Coronary artery (tissue), 2 donors: ENCODE measurements at regions not wholly inside any gene's neighbourhood (a gene's known extent, or its start where the extent isn't known, plus 50 kb on each side); places are given as distances from the start of the nearest gene placed in this dataset.

ENCODE experiments used
- DNase-seq: peaks from one replicate; pipeline ENCODE4 v3.0.0-alpha.2; 2017; ENCODE audit warnings: low spot score
- H3K27ac ChIP-seq, 2 donors: fragments of 200-600 bp; sonication (generic); one replicate each; pipeline ENCODE4 v1.5.1; 2016 to 2019
- H3K4me3 ChIP-seq: fragments of 200-600 bp; sonication (generic); 2 replicates; pipeline ENCODE4 v1.5.1; 2016; ENCODE audit warnings: mild to moderate bottlenecking, moderate library complexity
- TF ChIP-seq, protein P1 (sequence below): fragments of 200-600 bp; sonication (generic); IDR thresholded peaks from one replicate; pipeline ENCODE4 v1.5.1; 2019; ENCODE audit warnings: antibody characterized with exemption

DNA sequence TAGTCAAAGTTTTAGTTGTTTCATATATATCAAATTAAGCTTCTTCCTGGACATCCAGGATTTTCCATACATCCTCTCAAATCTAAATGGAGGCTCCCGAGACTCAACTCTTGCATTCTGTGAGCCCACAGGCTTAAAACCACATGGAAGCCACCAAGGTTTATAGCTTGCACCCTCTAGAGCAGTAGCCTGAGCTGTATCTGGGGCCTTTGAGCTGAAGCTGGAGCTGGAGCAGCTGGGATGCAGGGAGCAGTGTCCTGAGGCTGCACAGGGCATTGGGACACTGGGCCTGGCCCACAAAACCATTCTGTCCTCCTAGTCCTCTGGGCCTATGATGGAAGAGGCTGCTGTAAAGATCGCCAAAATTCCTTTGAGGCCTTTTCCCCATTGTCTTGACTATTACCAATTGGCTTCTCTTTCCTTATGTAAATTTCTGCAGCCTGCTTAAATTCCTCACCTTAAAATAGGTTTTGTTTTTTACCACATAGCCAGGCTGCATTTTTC is 151.0 kb downstream of the COX7C start:
- no peak for DNase-seq
- TF ChIP-seq, protein P1, sequence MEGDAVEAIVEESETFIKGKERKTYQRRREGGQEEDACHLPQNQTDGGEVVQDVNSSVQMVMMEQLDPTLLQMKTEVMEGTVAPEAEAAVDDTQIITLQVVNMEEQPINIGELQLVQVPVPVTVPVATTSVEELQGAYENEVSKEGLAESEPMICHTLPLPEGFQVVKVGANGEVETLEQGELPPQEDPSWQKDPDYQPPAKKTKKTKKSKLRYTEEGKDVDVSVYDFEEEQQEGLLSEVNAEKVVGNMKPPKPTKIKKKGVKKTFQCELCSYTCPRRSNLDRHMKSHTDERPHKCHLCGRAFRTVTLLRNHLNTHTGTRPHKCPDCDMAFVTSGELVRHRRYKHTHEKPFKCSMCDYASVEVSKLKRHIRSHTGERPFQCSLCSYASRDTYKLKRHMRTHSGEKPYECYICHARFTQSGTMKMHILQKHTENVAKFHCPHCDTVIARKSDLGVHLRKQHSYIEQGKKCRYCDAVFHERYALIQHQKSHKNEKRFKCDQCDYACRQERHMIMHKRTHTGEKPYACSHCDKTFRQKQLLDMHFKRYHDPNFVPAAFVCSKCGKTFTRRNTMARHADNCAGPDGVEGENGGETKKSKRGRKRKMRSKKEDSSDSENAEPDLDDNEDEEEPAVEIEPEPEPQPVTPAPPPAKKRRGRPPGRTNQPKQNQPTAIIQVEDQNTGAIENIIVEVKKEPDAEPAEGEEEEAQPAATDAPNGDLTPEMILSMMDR, result no peak
- Histone ChIP-seq H3K4me3 (no peak overlapping the region), H3K27ac (no peak overlapping the region)

DNA sequence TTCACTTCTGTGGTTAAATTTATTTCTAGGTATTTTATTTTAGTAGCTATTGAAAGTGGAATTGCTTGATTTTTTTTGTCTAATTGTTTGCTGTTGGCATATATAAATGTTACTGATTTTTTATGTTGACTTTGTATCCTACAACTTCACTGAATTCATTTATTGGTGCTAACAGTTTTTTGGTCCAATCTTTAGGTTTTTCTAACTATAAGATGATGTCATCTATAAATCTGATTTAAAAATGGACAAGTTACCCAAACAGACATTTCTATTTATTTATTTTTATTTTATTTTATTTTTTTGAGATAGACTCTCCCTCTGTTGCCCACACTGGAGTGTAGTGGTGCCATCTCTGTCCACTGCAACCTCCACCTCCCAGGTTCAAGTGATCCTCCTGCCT is 162.3 kb downstream of the COX7C start:
- DNase-seq, result no peak
- H3K4me3 ChIP-seq, result no peak overlapping the region
- H3K27ac ChIP-seq, result no peak overlapping the region
- TF ChIP-seq, protein P1, result no peak

DNA sequence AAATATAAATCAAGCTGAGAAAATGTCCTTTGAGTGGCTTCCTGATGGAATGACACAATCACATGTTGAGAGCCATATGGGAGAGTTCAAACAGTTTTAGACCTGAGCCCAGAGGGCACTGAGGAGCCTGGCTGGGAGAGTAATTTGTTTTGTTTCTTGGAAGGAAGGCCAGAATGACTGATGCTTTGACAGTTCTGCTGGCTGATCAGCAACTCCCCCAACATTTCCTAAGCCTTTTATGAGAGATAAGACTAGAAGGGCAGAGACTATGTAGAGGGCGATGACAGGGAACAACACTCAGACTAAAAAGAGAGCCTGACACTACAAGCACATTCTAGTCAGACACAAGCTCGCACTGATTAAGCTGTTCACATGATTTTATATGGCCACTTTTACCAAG is 169.2 kb downstream of the COX7C start:
- Histone ChIP-seq H3K27ac (no peak overlapping the region), H3K4me3 (no peak overlapping the region)
- DNase-seq, result no peak
- TF ChIP-seq, protein P1, result no peak

DNA sequence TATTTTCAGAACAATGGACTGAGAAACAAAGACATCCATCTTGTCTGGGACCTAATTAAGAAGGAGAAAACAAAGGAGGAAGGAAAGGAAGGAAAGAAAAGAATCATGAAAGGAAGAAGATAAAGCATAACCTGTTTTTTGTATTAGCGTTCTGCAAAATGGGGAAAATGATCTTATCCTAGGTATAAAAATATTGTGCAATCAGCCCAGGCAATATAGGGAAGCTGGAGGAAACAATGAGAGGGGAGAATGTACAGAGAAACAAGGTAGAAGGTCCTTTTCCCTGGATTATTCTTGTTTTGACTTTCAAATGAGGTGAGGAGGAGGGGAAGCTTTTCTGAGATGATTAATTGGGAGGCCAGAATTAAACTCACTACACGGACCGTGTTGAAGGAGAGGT is 177.9 kb downstream of the COX7C start:
- TF ChIP-seq, protein P1, result no peak
- no peak for DNase-seq
- H3K4me3 ChIP-seq, result no peak overlapping the region
- no peak overlapping the region for H3K27ac ChIP-seq

DNA sequence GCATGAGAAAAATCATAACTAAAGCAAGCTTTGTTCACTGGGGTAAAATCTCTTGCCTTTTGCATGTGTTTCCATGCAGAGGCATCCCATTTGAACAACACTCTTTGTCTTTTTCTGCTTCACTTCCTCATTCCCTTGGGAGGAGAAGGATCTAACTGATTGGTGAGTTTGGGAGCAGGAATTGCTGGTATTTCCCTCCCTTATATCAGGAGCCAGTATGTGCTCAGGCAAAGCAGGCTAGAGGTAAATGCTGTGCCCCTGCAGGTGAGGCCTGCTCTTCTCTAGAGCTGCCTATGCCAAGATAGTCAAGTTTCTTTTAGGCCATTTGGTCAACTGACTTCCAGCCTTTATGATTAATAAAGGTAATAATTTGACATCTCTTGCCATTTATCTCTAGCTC is 179.9 kb downstream of the COX7C start:
- H3K27ac ChIP-seq, result no peak overlapping the region
- no peak overlapping the region for H3K4me3 ChIP-seq
- TF ChIP-seq, protein P1, result no peak
- no peak for DNase-seq

DNA sequence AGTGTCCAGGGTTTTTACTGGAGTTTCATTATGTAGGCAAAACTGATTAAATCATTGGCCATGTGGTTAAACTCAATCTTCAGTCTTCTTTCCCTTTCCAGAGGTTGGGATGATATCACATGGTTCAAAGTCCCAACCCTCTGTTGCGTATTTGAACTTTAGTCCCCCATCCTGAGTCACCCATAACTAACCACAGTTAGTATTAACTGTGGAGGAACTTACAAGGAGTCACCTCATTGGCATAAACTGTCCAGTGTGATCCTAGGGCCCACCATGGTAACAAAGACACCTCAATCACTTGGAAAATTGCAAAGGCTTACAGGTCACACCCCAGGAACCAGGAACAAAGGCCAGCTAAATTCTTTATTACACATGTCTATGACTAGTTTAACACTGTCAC is 188.5 kb downstream of the COX7C start:
- no peak overlapping the region for H3K4me3 ChIP-seq
- no peak for DNase-seq
- TF ChIP-seq, protein P1, result no peak
- H3K27ac ChIP-seq, result no peak overlapping the region

DNA sequence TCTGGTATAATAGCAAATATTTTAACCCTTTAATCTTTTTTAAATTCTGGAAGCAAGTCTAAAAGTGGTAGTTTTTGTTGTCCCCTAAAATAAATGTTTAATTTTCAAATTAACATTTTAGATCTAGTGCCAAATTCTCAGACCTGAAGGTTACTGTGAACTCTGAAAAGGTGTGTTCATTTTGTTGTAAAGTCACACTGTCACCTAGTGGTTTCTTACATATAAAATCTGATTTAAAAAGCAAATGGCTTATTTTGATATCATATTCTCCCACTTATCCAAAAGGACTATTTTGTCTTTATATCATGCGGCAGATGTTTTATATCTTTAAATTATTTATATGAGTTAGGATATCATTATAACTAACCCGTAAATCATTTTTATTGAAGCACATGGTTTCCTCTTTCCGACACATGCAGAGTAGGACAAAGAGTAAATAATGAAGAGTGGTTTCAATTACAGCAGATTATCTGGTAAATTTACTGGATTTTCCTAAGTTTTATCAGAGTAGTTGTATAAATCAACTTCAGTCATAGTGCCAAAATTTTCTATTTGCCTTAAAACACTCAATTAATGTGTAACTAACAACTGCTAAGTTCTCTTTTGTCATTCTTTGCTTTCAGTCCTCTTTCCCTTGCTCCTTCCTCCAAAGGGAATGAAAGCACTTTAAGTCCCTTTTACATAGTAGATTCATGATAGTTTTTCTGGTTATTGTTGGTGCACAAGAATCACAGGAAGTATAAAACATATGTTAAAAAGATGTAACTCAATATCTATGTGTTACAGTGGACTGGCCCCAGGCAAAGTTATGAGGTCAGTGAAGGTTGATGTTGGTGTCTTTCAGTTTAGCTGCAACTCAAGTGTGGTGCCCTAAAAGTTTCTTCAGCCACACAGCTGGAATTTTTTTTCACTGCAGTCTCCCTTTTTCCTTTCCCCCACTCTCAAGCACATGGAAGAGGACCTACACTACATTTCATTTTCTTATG is 189.6 kb downstream of the COX7C start:
- TF ChIP-seq, protein P1, result no peak
- Histone ChIP-seq H3K4me3 (no peak overlapping the region), H3K27ac (no peak overlapping the region)
- DNase-seq, result no peak
